ENCODE measurements at regions not wholly inside any gene's neighbourhood (a gene's known extent, or its start where the extent isn't known, plus 50 kb on each side); places are given as distances from the start of the nearest gene placed in this dataset.

- no peak overlapping the region for H2BK12ac ChIP-seq (ENCODE audit: low read length in 2 of 2)
- no peak overlapping the region for H3K18ac ChIP-seq (ENCODE audit: low read depth in 1 of 2, low read length in 2 of 2)
- no peak overlapping the region for H3K23ac ChIP-seq (ENCODE audit: low read length in 2 of 2)
- H3K4me2 ChIP-seq (ENCODE audit: low read length, poor library complexity, severe bottlenecking), result no peak overlapping the region
- H3K14ac ChIP-seq (ENCODE audit: low read length in 2 of 2), result no peak overlapping the region
- H3K27me3 ChIP-seq (ENCODE audit: control insufficient read depth in 1 of 2, insufficient read depth in 1 of 2, low read length in 2 of 2), result peaks cover 0 to 9% of the 10 kb centered on the region in 2 experiments
- H3K27ac ChIP-seq (ENCODE audit: low read length, poor library complexity, severe bottlenecking), result no peak overlapping the region
- no peaks in the 10 kb centered on the region for H3K4me1 ChIP-seq (ENCODE audit: control insufficient read depth, insufficient read depth, low read depth, low read length)
- no peaks in the 10 kb centered on the region for H3K79me1 ChIP-seq (replicated peaks; ENCODE audit: low read length, poor library complexity, severe bottlenecking)
- no peak overlapping the region for H2AK5ac ChIP-seq (ENCODE audit: low read length, severe bottlenecking)
- H4K91ac ChIP-seq (ENCODE audit: low read length), result no peak overlapping the region
- 43% methylated on average over 1 of the region's 2 CpGs for WGBS
- no peak overlapping the region for H2BK15ac ChIP-seq (ENCODE audit: low read depth, poor library complexity, severe bottlenecking)
- no peak overlapping the region for H3K4me3 ChIP-seq (ENCODE audit: insufficient read depth in 1 of 2, low read depth in 1 of 2, low read length in 2 of 2)
- no peaks in the 10 kb centered on the region for H3K36me3 ChIP-seq (ENCODE audit: control insufficient read depth in 1 of 2, insufficient read depth in 2 of 2, low read depth in 1 of 2, low read length in 2 of 2)
- no peak overlapping the region for H2AFZ ChIP-seq (ENCODE audit: low read depth, low read length)
- no peak overlapping the region for H2BK5ac ChIP-seq (ENCODE audit: low read depth, low read length, poor library complexity, severe bottlenecking)
- no peak overlapping the region for H3K9ac ChIP-seq (ENCODE audit: low read length)
- no peak for DNase-seq
- H3K9me3 ChIP-seq (ENCODE audit: control insufficient read depth, low read length), result peaks cover 4% of the 10 kb centered on the region
- no peak overlapping the region for H2BK120ac ChIP-seq (ENCODE audit: low read depth, low read length)
- no peak overlapping the region for H3K4ac ChIP-seq (ENCODE audit: low read depth in 1 of 2, low read length in 2 of 2)
- H4K8ac ChIP-seq (ENCODE audit: low read length), result no peak overlapping the region
Observed at GRCh38 chr5:27234916-27235315, 196.5 kb upstream of the CDH9 start.

GRCh38 chr5:27221410-27221809, 183.0 kb upstream of the CDH9 start:
- DNase-seq, result no peak
- H3K27ac ChIP-seq (ENCODE audit: low read length, poor library complexity, severe bottlenecking), result no peak overlapping the region
- H3K14ac ChIP-seq (ENCODE audit: low read length in 2 of 2), result no peak overlapping the region
- H2BK5ac ChIP-seq (ENCODE audit: low read depth, low read length, poor library complexity, severe bottlenecking), result no peak overlapping the region
- H3K4me1 ChIP-seq (ENCODE audit: control insufficient read depth, insufficient read depth, low read depth, low read length), result peaks cover 4% of the 10 kb centered on the region
- H4K91ac ChIP-seq (ENCODE audit: low read length), result no peak overlapping the region
- H2AK5ac ChIP-seq (ENCODE audit: low read length, severe bottlenecking), result no peak overlapping the region
- H3K9me3 ChIP-seq (ENCODE audit: control insufficient read depth, low read length), result no peaks in the 10 kb centered on the region
- no peak overlapping the region for H3K4ac ChIP-seq (ENCODE audit: low read depth in 1 of 2, low read length in 2 of 2)
- no peak overlapping the region for H2BK120ac ChIP-seq (ENCODE audit: low read depth, low read length)
- H2BK15ac ChIP-seq (ENCODE audit: low read depth, poor library complexity, severe bottlenecking), result no peak overlapping the region
- no peak overlapping the region for H3K4me2 ChIP-seq (ENCODE audit: low read length, poor library complexity, severe bottlenecking)
- no peak overlapping the region for H4K8ac ChIP-seq (ENCODE audit: low read length)
- no peak overlapping the region for H2BK12ac ChIP-seq (ENCODE audit: low read length in 2 of 2)
- no peak overlapping the region for H3K18ac ChIP-seq (ENCODE audit: low read depth in 1 of 2, low read length in 2 of 2)
- no peak overlapping the region for H2AFZ ChIP-seq (ENCODE audit: low read depth, low read length)
- H3K9ac ChIP-seq (ENCODE audit: low read length), result no peak overlapping the region
- H3K4me3 ChIP-seq (ENCODE audit: insufficient read depth in 1 of 2, low read depth in 1 of 2, low read length in 2 of 2), result no peak overlapping the region
- H3K36me3 ChIP-seq (ENCODE audit: control insufficient read depth in 1 of 2, insufficient read depth in 2 of 2, low read depth in 1 of 2, low read length in 2 of 2), result no peaks in the 10 kb centered on the region
- no CpG with 5 or more reads among the region's 1 CpG for WGBS
- no peak overlapping the region for H3K23ac ChIP-seq (ENCODE audit: low read length in 2 of 2)
- H3K27me3 ChIP-seq (ENCODE audit: control insufficient read depth in 1 of 2, insufficient read depth in 1 of 2, low read length in 2 of 2), result no peaks in the 10 kb centered on the region
- H3K79me1 ChIP-seq (replicated peaks; ENCODE audit: low read length, poor library complexity, severe bottlenecking), result no peaks in the 10 kb centered on the region

- Histone ChIP-seq H3K4me3 (ENCODE audit: insufficient read depth in 1 of 2, low read depth in 1 of 2, low read length in 2 of 2) (no peak overlapping the region), H3K18ac (ENCODE audit: low read depth in 1 of 2, low read length in 2 of 2) (no peak overlapping the region), H2AFZ (ENCODE audit: low read depth, low read length) (no peak overlapping the region), H3K4me1 (ENCODE audit: control insufficient read depth, insufficient read depth, low read depth, low read length) (peaks cover 4% of the 10 kb centered on the region), H3K27me3 (ENCODE audit: control insufficient read depth in 1 of 2, insufficient read depth in 1 of 2, low read length in 2 of 2) (no peaks in the 10 kb centered on the region), H3K27ac (ENCODE audit: low read length, poor library complexity, severe bottlenecking) (no peak overlapping the region), H4K91ac (ENCODE audit: low read length) (no peak overlapping the region), H3K23ac (ENCODE audit: low read length in 2 of 2) (no peak overlapping the region), H3K14ac (ENCODE audit: low read length in 2 of 2) (no peak overlapping the region), H4K8ac (ENCODE audit: low read length) (no peak overlapping the region), H2BK12ac (ENCODE audit: low read length in 2 of 2) (no peak overlapping the region), H3K4me2 (ENCODE audit: low read length, poor library complexity, severe bottlenecking) (no peak overlapping the region), H3K9ac (ENCODE audit: low read length) (no peak overlapping the region), H3K36me3 (ENCODE audit: control insufficient read depth in 1 of 2, insufficient read depth in 2 of 2, low read depth in 1 of 2, low read length in 2 of 2) (no peaks in the 10 kb centered on the region), H3K9me3 (ENCODE audit: control insufficient read depth, low read length) (no peaks in the 10 kb centered on the region), H3K4ac (ENCODE audit: low read depth in 1 of 2, low read length in 2 of 2) (no peak overlapping the region), H2BK5ac (ENCODE audit: low read depth, low read length, poor library complexity, severe bottlenecking) (no peak overlapping the region), H2BK15ac (ENCODE audit: low read depth, poor library complexity, severe bottlenecking) (no peak overlapping the region), H3K79me1 (replicated peaks; ENCODE audit: low read length, poor library complexity, severe bottlenecking) (no peaks in the 10 kb centered on the region), H2AK5ac (ENCODE audit: low read length, severe bottlenecking) (no peak overlapping the region), H2BK120ac (ENCODE audit: low read depth, low read length) (no peak overlapping the region)
- no peak for DNase-seq
- 100% methylated on average over 3 of the region's 4 CpGs for WGBS
Observed at GRCh38 chr5:27220752-27221151, 182.4 kb upstream of the CDH9 start.

- Histone ChIP-seq H2BK120ac (ENCODE audit: low read depth, low read length) (no peak overlapping the region), H3K9me3 (ENCODE audit: control insufficient read depth, low read length) (no peaks in the 10 kb centered on the region), H3K4me3 (ENCODE audit: insufficient read depth in 1 of 2, low read depth in 1 of 2, low read length in 2 of 2) (no peak overlapping the region), H2BK5ac (ENCODE audit: low read depth, low read length, poor library complexity, severe bottlenecking) (no peak overlapping the region), H4K8ac (ENCODE audit: low read length) (no peak overlapping the region), H3K27ac (ENCODE audit: low read length, poor library complexity, severe bottlenecking) (no peak overlapping the region), H3K23ac (ENCODE audit: low read length in 2 of 2) (no peak overlapping the region), H2BK15ac (ENCODE audit: low read depth, poor library complexity, severe bottlenecking) (peak overlapping the region; percentile 19), H3K79me1 (replicated peaks; ENCODE audit: low read length, poor library complexity, severe bottlenecking) (no peaks in the 10 kb centered on the region), H3K4ac (ENCODE audit: low read depth in 1 of 2, low read length in 2 of 2) (no peak overlapping the region), H3K36me3 (ENCODE audit: control insufficient read depth in 1 of 2, insufficient read depth in 2 of 2, low read depth in 1 of 2, low read length in 2 of 2) (no peaks in the 10 kb centered on the region), H3K4me1 (ENCODE audit: control insufficient read depth, insufficient read depth, low read depth, low read length) (peaks cover 4% of the 10 kb centered on the region), H3K27me3 (ENCODE audit: control insufficient read depth in 1 of 2, insufficient read depth in 1 of 2, low read length in 2 of 2) (no peaks in the 10 kb centered on the region), H2BK12ac (ENCODE audit: low read length in 2 of 2) (no peak overlapping the region), H3K18ac (ENCODE audit: low read depth in 1 of 2, low read length in 2 of 2) (no peak overlapping the region), H2AK5ac (ENCODE audit: low read length, severe bottlenecking) (peak overlapping the region; percentile 86), H2AFZ (ENCODE audit: low read depth, low read length) (no peak overlapping the region), H3K14ac (ENCODE audit: low read length in 2 of 2) (no peak overlapping the region), H3K9ac (ENCODE audit: low read length) (no peak overlapping the region), H3K4me2 (ENCODE audit: low read length, poor library complexity, severe bottlenecking) (no peak overlapping the region), H4K91ac (ENCODE audit: low read length) (no peak overlapping the region)
- no peak for DNase-seq
- WGBS, result 99% methylated on average over 4 of the region's 7 CpGs
Observed at GRCh38 chr5:27217977-27218376, 179.6 kb upstream of the CDH9 start.
